ENCODE measurements at regions not wholly inside any gene's neighbourhood (a gene's known extent, or its start where the extent isn't known, plus 50 kb on each side); places are given as distances from the start of the nearest gene placed in this dataset.

- no peak for DNase-seq
Measured at GRCh38 chr3:29201604-29202003, 79.3 kb upstream of the RBMS3 start.

DNA sequence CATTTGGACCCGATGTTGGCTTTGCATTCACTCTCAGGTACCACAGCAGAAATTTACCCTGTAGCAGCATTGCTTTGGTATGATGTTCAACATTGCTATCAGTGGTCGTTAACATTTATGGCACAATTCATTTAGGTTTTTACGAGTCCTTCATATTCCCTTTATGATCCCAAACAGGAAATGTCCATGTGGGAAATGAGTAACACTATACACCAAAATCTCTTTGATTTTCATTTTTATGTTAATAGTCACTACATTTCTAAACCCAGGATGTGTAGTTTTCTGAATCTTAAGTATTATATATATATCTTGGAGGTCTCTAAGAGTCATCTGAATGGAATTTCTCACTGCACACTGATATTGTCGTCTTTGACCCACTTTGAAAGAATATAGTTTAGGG, 78.5 kb upstream of the RBMS3 start:
- no peak for DNase-seq

GRCh38 chr3:29203851-29204250, 77.0 kb upstream of the RBMS3 start:
- DNase-seq: no peak

DNA sequence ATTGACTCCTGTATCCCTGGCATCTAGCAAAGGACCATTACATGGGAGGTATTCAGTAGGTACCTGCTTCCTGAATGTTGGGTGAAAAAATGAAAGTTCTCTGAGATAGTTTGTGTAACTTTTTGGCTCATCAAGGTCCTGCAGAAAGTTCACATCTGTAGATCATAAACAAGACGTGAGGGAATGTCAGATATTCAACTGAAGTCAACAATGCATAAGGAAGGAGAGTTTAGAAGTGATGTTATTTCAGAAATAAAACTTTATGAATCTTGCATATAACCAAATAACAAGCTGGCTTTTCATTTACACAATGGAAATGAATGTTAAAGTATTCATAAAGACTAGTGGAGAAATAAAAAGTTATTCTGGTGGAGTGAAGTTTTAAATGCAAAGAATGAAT, 73.4 kb upstream of the RBMS3 start:
- DNase-seq: no peak

- no peak for DNase-seq
Measured at GRCh38 chr3:29212789-29213433, 68.0 kb upstream of the RBMS3 start.

DNA sequence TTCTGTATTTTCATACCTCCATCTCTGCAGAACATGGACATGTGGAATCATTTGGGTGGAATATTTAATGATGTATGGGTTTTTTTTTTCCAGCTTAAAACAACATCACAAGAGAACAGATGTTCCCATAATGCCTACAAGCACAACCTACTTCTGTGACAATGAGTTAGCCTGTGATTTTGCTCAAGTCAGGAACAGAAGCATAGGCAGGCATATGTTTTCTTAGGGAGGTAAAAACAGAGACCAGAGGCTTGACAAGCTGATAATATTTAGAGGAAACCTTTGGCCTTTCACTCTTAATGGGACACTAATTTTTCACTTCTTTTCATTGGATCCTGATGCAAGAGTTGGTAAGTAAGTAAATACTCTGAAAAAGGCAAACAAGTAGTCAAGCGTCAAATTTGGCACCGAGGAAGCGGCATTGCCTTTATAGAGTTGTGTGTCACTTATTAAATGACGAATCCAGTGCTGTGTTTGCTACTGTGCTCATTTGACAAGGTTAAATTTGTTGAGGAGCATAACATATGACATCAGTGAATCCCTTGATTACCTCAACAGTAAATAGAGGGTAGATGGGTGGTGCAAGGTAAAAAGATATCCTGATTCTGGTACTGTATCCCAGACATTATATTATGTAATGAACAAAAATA, 66.7 kb upstream of the RBMS3 start:
- no peak for DNase-seq

GRCh38 chr3:29215948-29216347, 64.9 kb upstream of the RBMS3 start:
- no peak for DNase-seq

GRCh38 chr3:29226706-29227105, 54.2 kb upstream of the RBMS3 start:
- DNase-seq: no peak

DNA sequence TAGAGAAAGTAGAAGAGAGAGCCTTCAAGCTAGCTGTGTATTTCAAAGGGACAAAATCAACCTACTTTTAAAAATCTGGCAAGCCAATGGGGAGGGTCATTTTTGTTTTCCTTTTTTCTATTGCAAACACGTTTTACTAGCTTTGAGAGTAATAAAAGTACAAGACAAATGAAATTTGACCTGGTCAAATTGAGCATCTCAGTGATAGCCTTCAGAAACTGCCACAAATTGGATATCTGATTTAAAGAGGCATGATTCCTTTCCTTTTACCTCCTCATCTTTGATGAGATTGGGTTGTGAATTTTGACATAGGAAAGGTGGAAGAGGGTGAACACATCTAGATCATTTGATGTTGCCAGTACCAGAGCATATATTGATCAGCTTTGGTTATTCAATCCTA, 53.6 kb upstream of the RBMS3 start:
- DNase-seq: no peak

All from activated CD8-positive, alpha-beta memory T cell treated with anti-CD3 and anti-CD28 coated beads, Interleukin-2, amount 50 U/mL, for 4 hours (primary cell).